OCI-LY3 (cell line): ENCODE measurements at regions not wholly inside any gene's neighbourhood (a gene's known extent, or its start where the extent isn't known, plus 50 kb on each side); places are given as distances from the start of the nearest gene placed in this dataset.
A peak's percentile ranks its signal among the peaks of the same experiment; 100 is the strongest.

Source experiments
- H2AFZ ChIP-seq: fragments of 200-600, 300-600 bp; shearing (Covaris generic); 2 replicates; pipeline ENCODE4 v1.6.0; 2014; ENCODE audit warnings: antibody characterized with exemption, low read depth, low read length
- H3K27ac ChIP-seq: fragments of 200-600, 300-600 bp; sonication (generic); 2 replicates; pipeline ENCODE4 v1.5.1; 2014; ENCODE audit warnings: mild to moderate bottlenecking, low read length, moderate library complexity, mixed read lengths
- H3K27me3 ChIP-seq: fragments of 200-600, 300-600 bp; sonication (generic); 2 replicates; pipeline ENCODE4 v1.6.1; 2014; ENCODE audit warnings: low read depth, low read length, mixed read lengths
- H3K36me3 ChIP-seq: fragments of 200-600, 300-600 bp; sonication (generic); replicated peaks from 2 replicates; pipeline ENCODE3; 2014; ENCODE audit warnings: low read depth, low read length, mixed read lengths
- H3K4me1 ChIP-seq: fragments of 300-600, 200-600 bp; sonication (generic); 2 replicates; pipeline ENCODE4 v1.6.1; 2014; ENCODE audit warnings: low read length, mixed read lengths
- H3K4me2 ChIP-seq: fragments of 200-600, 300-600 bp; sonication (generic); 2 replicates; pipeline ENCODE4 v1.6.1; 2014; ENCODE audit warnings: low read length, mixed read lengths
- H3K4me3 ChIP-seq: fragments of 300-600, 200-600 bp; sonication (generic); 2 replicates; pipeline ENCODE4 v1.5.1; 2014; ENCODE audit warnings: antibody characterized with exemption, mild to moderate bottlenecking, low read length, moderate library complexity
- H3K79me2 ChIP-seq: fragments of 300-600, 200-600 bp; shearing (Covaris generic); 2 replicates; pipeline ENCODE4 v1.6.1; 2014; ENCODE audit warnings: mild to moderate bottlenecking, low read length, mixed read lengths
- H3K9ac ChIP-seq: fragments of 300-600, 200-600 bp; shearing (Covaris generic); 2 replicates; pipeline ENCODE4 v1.6.0; 2014; ENCODE audit warnings: mild to moderate bottlenecking, low read length, moderate library complexity
- H3K9me3 ChIP-seq: fragments of 200-600, 300-600 bp; shearing (Covaris generic); 2 replicates; pipeline ENCODE4 v1.6.1; 2014; ENCODE audit warnings: low read length, mixed read lengths; ENCODE audit not compliant: insufficient read depth
- H4K20me1 ChIP-seq: fragments of 200-600, 300-600 bp; sonication (generic); 2 replicates; pipeline ENCODE4 v1.6.1; 2016; ENCODE audit warnings: low read length, mixed read lengths; ENCODE audit not compliant: insufficient read depth
- EZH2phosphoT487 ChIP-seq: fragments of 200-600 bp; shearing (Covaris generic); IDR thresholded peaks from 2 replicates; pipeline ENCODE4 v1.6.1; 2018; ENCODE audit warnings: antibody characterized with exemption, mixed run types, low read depth
- TF ChIP-seq, protein P1 (sequence below): fragments of 200-600, 300-600 bp; sonication (generic); IDR thresholded peaks from 2 replicates; pipeline ENCODE4 v1.5.1; 2014; ENCODE audit warnings: antibody characterized with exemption, low read length, low read depth

DNA sequence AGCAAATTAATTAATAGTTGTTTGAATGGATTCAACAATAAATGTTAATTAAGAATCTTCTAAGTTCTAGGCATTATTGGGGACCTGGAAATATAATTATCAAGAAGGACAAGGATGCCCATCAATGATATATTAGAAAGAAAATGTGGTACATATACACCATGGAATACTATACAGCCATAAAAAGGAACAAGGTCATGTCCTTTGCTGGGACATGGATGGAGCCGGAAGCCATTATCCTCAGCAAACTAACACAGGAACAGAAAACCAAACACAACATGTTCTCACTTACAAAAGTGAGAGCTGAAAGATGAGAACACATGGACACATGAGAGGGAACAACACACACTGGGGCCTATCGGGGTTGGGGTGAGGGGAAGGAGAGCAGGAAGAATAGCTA is 141.4 kb upstream of the JUN start:
- Histone ChIP-seq H4K20me1 (no peaks in the 10 kb centered on the region), H2AFZ (no peak overlapping the region), H3K4me3 (no peak overlapping the region), H3K36me3 (no peaks in the 10 kb centered on the region), H3K9me3 (no peaks in the 10 kb centered on the region), H3K79me2 (no peaks in the 10 kb centered on the region), H3K4me1 (peaks cover 23% of the 10 kb centered on the region), H3K27ac (no peak overlapping the region), H3K27me3 (no peaks in the 10 kb centered on the region), H3K9ac (no peak overlapping the region), H3K4me2 (no peak overlapping the region)
- no peak for TF ChIP-seq EZH2phosphoT487
- TF ChIP-seq, protein P1, sequence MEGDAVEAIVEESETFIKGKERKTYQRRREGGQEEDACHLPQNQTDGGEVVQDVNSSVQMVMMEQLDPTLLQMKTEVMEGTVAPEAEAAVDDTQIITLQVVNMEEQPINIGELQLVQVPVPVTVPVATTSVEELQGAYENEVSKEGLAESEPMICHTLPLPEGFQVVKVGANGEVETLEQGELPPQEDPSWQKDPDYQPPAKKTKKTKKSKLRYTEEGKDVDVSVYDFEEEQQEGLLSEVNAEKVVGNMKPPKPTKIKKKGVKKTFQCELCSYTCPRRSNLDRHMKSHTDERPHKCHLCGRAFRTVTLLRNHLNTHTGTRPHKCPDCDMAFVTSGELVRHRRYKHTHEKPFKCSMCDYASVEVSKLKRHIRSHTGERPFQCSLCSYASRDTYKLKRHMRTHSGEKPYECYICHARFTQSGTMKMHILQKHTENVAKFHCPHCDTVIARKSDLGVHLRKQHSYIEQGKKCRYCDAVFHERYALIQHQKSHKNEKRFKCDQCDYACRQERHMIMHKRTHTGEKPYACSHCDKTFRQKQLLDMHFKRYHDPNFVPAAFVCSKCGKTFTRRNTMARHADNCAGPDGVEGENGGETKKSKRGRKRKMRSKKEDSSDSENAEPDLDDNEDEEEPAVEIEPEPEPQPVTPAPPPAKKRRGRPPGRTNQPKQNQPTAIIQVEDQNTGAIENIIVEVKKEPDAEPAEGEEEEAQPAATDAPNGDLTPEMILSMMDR = no peak

GRCh38 chr1:58926152-58926551 is 142.3 kb upstream of the JUN start:
- Histone ChIP-seq H3K79me2 (no peaks in the 10 kb centered on the region), H3K9ac (no peak overlapping the region), H3K4me1 (peaks cover 23% of the 10 kb centered on the region), H2AFZ (no peak overlapping the region), H3K9me3 (no peaks in the 10 kb centered on the region), H3K36me3 (no peaks in the 10 kb centered on the region), H3K4me2 (no peak overlapping the region), H3K4me3 (no peak overlapping the region), H4K20me1 (no peaks in the 10 kb centered on the region), H3K27ac (no peak overlapping the region), H3K27me3 (no peaks in the 10 kb centered on the region)
- no peak for TF ChIP-seq EZH2phosphoT487
- TF ChIP-seq, protein P1 = no peak

- TF ChIP-seq EZH2phosphoT487 = no peak
- TF ChIP-seq, protein P1 = no peak
- H3K4me2 ChIP-seq = peak overlapping the region; percentile 69
- no peak overlapping the region for H3K9ac ChIP-seq
- no peaks in the 10 kb centered on the region for H3K27me3 ChIP-seq
- H3K27ac ChIP-seq = no peak overlapping the region
- no peaks in the 10 kb centered on the region for H3K9me3 ChIP-seq
- no peaks in the 10 kb centered on the region for H4K20me1 ChIP-seq
- H3K4me3 ChIP-seq = peak overlapping the region; percentile 42
- no peak overlapping the region for H2AFZ ChIP-seq
- no peaks in the 10 kb centered on the region for H3K36me3 ChIP-seq
- H3K4me1 ChIP-seq = peaks cover 23% of the 10 kb centered on the region
- H3K79me2 ChIP-seq = no peaks in the 10 kb centered on the region
Observed at GRCh38 chr1:58927041-58927721, 143.3 kb upstream of the JUN start.

DNA sequence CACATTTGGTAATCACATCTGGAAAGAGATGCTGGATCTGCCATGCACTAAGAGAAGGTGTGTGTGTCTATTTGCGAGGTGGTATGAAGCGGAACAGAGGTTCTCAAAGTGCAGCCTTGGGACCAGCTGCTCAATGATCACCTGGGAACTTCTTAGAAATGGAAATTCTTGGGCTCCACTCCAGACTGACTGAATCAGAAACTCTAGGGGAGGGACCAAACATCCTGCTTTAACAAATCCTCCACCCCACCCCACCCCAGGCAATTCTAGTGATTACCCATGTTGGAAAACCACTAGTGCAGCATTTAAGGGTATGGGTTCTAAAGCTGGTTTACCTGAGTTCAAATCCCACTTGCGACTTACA is 143.9 kb upstream of the JUN start:
- peak overlapping the region; percentile 42; the same call in 1 of the 2 replicates for H3K4me3 ChIP-seq
- peaks cover 23% of the 10 kb centered on the region for H3K4me1 ChIP-seq
- H3K27ac ChIP-seq = no peak overlapping the region
- TF ChIP-seq EZH2phosphoT487 = no peak
- TF ChIP-seq, protein P1 = no peak
- no peaks in the 10 kb centered on the region for H3K79me2 ChIP-seq
- H3K27me3 ChIP-seq = no peaks in the 10 kb centered on the region
- H3K9ac ChIP-seq = no peak overlapping the region
- peak overlapping the region; percentile 69 for H3K4me2 ChIP-seq
- no peaks in the 10 kb centered on the region for H4K20me1 ChIP-seq
- H3K9me3 ChIP-seq = no peaks in the 10 kb centered on the region
- H3K36me3 ChIP-seq = no peaks in the 10 kb centered on the region
- no peak overlapping the region for H2AFZ ChIP-seq
